DND-41 (cell line): ENCODE measurements at regions not wholly inside any gene's neighbourhood (a gene's known extent, or its start where the extent isn't known, plus 50 kb on each side); places are given as distances from the start of the nearest gene placed in this dataset.

Experiments used
- ATAC-seq: fragments of 200-7000 bp; cut with Tn5 transposase; 3 replicates; pipeline ENCODE4 v1.9.1; 2021; ENCODE audit warnings: low read depth; ENCODE audit not compliant: insufficient read depth
- DNase-seq: peaks from one replicate; pipeline ENCODE4 v3.0.0-alpha.2; 2020
- H2AFZ ChIP-seq: 2 replicates; pipeline ENCODE4 v1.6.0; 2012; ENCODE audit warnings: low read depth, low read length
- H3K27ac ChIP-seq: 2 replicates; pipeline ENCODE4 v1.5.1; 2012; ENCODE audit warnings: low read length, inconsistent platforms
- H3K27me3 ChIP-seq: fragments of 200-600 bp; sonication (generic); 2 replicates; pipeline ENCODE4 v1.6.0; 2012; ENCODE audit warnings: low read length, mild to moderate bottlenecking, inconsistent platforms; ENCODE audit not compliant: insufficient read depth, poor library complexity
- H3K36me3 ChIP-seq: 2 replicates; pipeline ENCODE4 v1.5.1; 2012; ENCODE audit warnings: low read length, inconsistent platforms; ENCODE audit not compliant: insufficient read depth
- H3K4me1 ChIP-seq: 2 replicates; pipeline ENCODE4 v1.5.1; 2012; ENCODE audit warnings: mild to moderate bottlenecking, low read length; ENCODE audit not compliant: insufficient read depth
- H3K4me2 ChIP-seq: 2 replicates; pipeline ENCODE4 v1.6.0; 2012; ENCODE audit warnings: mild to moderate bottlenecking, moderate library complexity, low read length, inconsistent platforms; ENCODE audit not compliant: insufficient read depth
- H3K4me3 ChIP-seq, 2 experiments: fragments of 200-600 bp in 1 of 2; shearing (Covaris generic) in 1 of 2; 2 replicates each; pipeline ENCODE4 v1.5.1; 2012 to 2016; ENCODE audit warnings: inconsistent platforms in 2 of 2, low read length in 2 of 2, mild to moderate bottlenecking in 2 of 2, low read depth in 1 of 2, moderate library complexity in 1 of 2
- H3K79me2 ChIP-seq: 2 replicates; pipeline ENCODE4 v1.6.0; 2012; ENCODE audit warnings: low read length, inconsistent platforms; ENCODE audit not compliant: insufficient read depth
- H3K9ac ChIP-seq: 2 replicates; pipeline ENCODE4 v1.6.0; 2012; ENCODE audit warnings: low read depth, mild to moderate bottlenecking, inconsistent platforms, low read length, moderate library complexity
- H3K9me3 ChIP-seq: 2 replicates; pipeline ENCODE4 v1.5.1; 2012; ENCODE audit warnings: low read length, moderate library complexity, mild to moderate bottlenecking, inconsistent platforms; ENCODE audit not compliant: insufficient read depth, severe bottlenecking
- H4K20me1 ChIP-seq: 2 replicates; pipeline ENCODE4 v1.6.0; 2012; ENCODE audit warnings: low read length; ENCODE audit not compliant: insufficient read depth
- CTCF ChIP-seq: IDR thresholded peaks from 2 replicates; pipeline ENCODE4 v1.5.1; 2012; ENCODE audit warnings: borderline replicate concordance, low read length, moderate library complexity, mild to moderate bottlenecking; ENCODE audit not compliant: poor library complexity, severe bottlenecking; ENCODE audit errors: extremely low read depth
- EZH2 ChIP-seq: IDR thresholded peaks from 3 replicates; pipeline ENCODE4 v1.6.1; 2012; ENCODE audit warnings: borderline replicate concordance, low read depth, mild to moderate bottlenecking, moderate library complexity, low read length, inconsistent platforms; ENCODE audit not compliant: severe bottlenecking

- TF ChIP-seq CTCF = no peak
- TF ChIP-seq EZH2 = no peak
- Histone ChIP-seq H4K20me1 (no peaks in the 10 kb centered on the region), H3K4me2 (no peak overlapping the region), H2AFZ (no peak overlapping the region), H3K4me1 (peaks cover 7% of the 10 kb centered on the region; the same call in 1 of the 2 replicates), H3K9me3 (no peaks in the 10 kb centered on the region), H3K27ac (no peak overlapping the region), H3K9ac (no peak overlapping the region), H3K27me3 (no peaks in the 10 kb centered on the region), H3K36me3 (no peaks in the 10 kb centered on the region), H3K79me2 (no peaks in the 10 kb centered on the region), H3K4me3 (no peak overlapping the region)
- DNase-seq = no peak
- ATAC-seq = no peak
These were observed 225.9 kb upstream of the PLEKHG7 start for GRCh38 chr12:92476844-92477243.

- no peak overlapping the region for H3K4me3 ChIP-seq
- ATAC-seq (no peak), DNase-seq (no peak)
- peaks cover 8% of the 10 kb centered on the region for H3K4me1 ChIP-seq
- H3K27ac ChIP-seq = no peak overlapping the region
- H2AFZ ChIP-seq = no peak overlapping the region
- H3K9ac ChIP-seq = no peak overlapping the region
- no peaks in the 10 kb centered on the region for H3K27me3 ChIP-seq
- H3K9me3 ChIP-seq = no peaks in the 10 kb centered on the region
- no peaks in the 10 kb centered on the region for H3K36me3 ChIP-seq
- no peaks in the 10 kb centered on the region for H4K20me1 ChIP-seq
- TF ChIP-seq EZH2 (no peak), CTCF (no peak)
- no peak overlapping the region for H3K4me2 ChIP-seq
- H3K79me2 ChIP-seq = no peaks in the 10 kb centered on the region
These were observed 229.2 kb upstream of the PLEKHG7 start for GRCh38 chr12:92473564-92473963.

- DNase-seq (no peak), ATAC-seq (no peak)
- Histone ChIP-seq H3K79me2 (no peaks in the 10 kb centered on the region), H3K4me1 (peaks cover 14% of the 10 kb centered on the region), H3K36me3 (no peaks in the 10 kb centered on the region), H2AFZ (no peak overlapping the region), H4K20me1 (no peaks in the 10 kb centered on the region), H3K27me3 (no peaks in the 10 kb centered on the region), H3K27ac (no peak overlapping the region), H3K9ac (no peak overlapping the region), H3K9me3 (no peaks in the 10 kb centered on the region), H3K4me2 (no peak overlapping the region), H3K4me3 (no peak overlapping the region)
- TF ChIP-seq CTCF = no peak
- TF ChIP-seq EZH2 = no peak
These were observed 230.6 kb upstream of the PLEKHG7 start for GRCh38 chr12:92472201-92472600.

GRCh38 chr12:92471551-92471950 is 231.2 kb upstream of the PLEKHG7 start:
- Histone ChIP-seq H3K27me3 (no peaks in the 10 kb centered on the region), H3K4me1 (peaks cover 16% of the 10 kb centered on the region), H4K20me1 (no peaks in the 10 kb centered on the region), H3K9ac (no peak overlapping the region), H3K27ac (no peak overlapping the region), H3K9me3 (no peaks in the 10 kb centered on the region), H3K36me3 (no peaks in the 10 kb centered on the region), H3K4me3 (no peak overlapping the region), H3K4me2 (no peak overlapping the region), H3K79me2 (no peaks in the 10 kb centered on the region), H2AFZ (no peak overlapping the region)
- no peak for DNase-seq
- no peak for TF ChIP-seq EZH2
- no peak for ATAC-seq
